H9 (cell line): ENCODE measurements at regions not wholly inside any gene's neighbourhood (a gene's known extent, or its start where the extent isn't known, plus 50 kb on each side); places are given as distances from the start of the nearest gene placed in this dataset.

Source experiments
- DNase-seq: peaks from one replicate; pipeline ENCODE4 v3.0.0-alpha.2; 2017
- H2AFZ ChIP-seq: one replicate; pipeline ENCODE4 v1.6.1; 2013; ENCODE audit warnings: mild to moderate bottlenecking, low read length, control low read depth, moderate library complexity
- H2AK5ac ChIP-seq: 2 replicates; pipeline ENCODE4 v1.6.1; 2013; ENCODE audit warnings: low read length, control low read depth, mixed read lengths; ENCODE audit not compliant: insufficient read length
- H2BK120ac ChIP-seq: one replicate; pipeline ENCODE4 v1.6.1; 2013; ENCODE audit warnings: low read depth, mild to moderate bottlenecking, low read length, control low read depth, inconsistent platforms; ENCODE audit not compliant: poor library complexity, severe bottlenecking
- H2BK12ac ChIP-seq: 2 replicates; pipeline ENCODE4 v1.6.1; 2013; ENCODE audit warnings: low read length, control low read depth, mixed read lengths, low read depth; ENCODE audit not compliant: insufficient read length
- H2BK15ac ChIP-seq: 2 replicates; pipeline ENCODE4 v1.6.1; 2013; ENCODE audit warnings: low read depth, low read length, control low read depth
- H2BK20ac ChIP-seq: one replicate; pipeline ENCODE4 v1.6.1; 2013; ENCODE audit warnings: low read depth, mild to moderate bottlenecking, low read length, control low read depth, inconsistent platforms; ENCODE audit not compliant: poor library complexity, severe bottlenecking
- H2BK5ac ChIP-seq: 2 replicates; pipeline ENCODE4 v1.6.1; 2013; ENCODE audit warnings: low read length, control low read depth, mixed read lengths; ENCODE audit not compliant: insufficient read length
- H3K14ac ChIP-seq: 2 replicates; pipeline ENCODE4 v1.6.1; 2013; ENCODE audit warnings: low read length, control low read depth; ENCODE audit not compliant: insufficient read depth
- H3K18ac ChIP-seq: 2 replicates; pipeline ENCODE4 v1.6.1; 2013; ENCODE audit warnings: low read depth, mild to moderate bottlenecking, mixed read lengths, low read length, control low read depth; ENCODE audit not compliant: insufficient read length
- H3K23ac ChIP-seq: 2 replicates; pipeline ENCODE4 v1.6.1; 2013; ENCODE audit warnings: low read length, control low read depth, mixed read lengths, low read depth; ENCODE audit not compliant: insufficient read length
- H3K23me2 ChIP-seq: 2 replicates; pipeline ENCODE4 v1.6.1; 2013; ENCODE audit warnings: low read depth, mild to moderate bottlenecking, mixed read lengths, low read length, control low read depth; ENCODE audit not compliant: insufficient read length, poor library complexity, severe bottlenecking
- H3K27ac ChIP-seq: 2 replicates; pipeline ENCODE4 v1.5.1; 2013; ENCODE audit warnings: low read length, control low read depth, mixed read lengths, low read depth; ENCODE audit not compliant: insufficient read length
- H3K27me3 ChIP-seq: 2 replicates; pipeline ENCODE4 v1.6.1; 2013; ENCODE audit warnings: low read length, control low read depth, inconsistent platforms; ENCODE audit not compliant: insufficient read depth
- H3K4ac ChIP-seq: 2 replicates; pipeline ENCODE4 v1.6.1; 2013; ENCODE audit warnings: low read depth, mild to moderate bottlenecking, control low read depth, inconsistent platforms, low read length, moderate library complexity
- H3K4me1 ChIP-seq: 2 replicates; pipeline ENCODE4 v1.6.1; 2013; ENCODE audit warnings: low read length, control low read depth, inconsistent platforms; ENCODE audit not compliant: insufficient read depth
- H3K4me2 ChIP-seq: 2 replicates; pipeline ENCODE4 v1.6.1; 2013; ENCODE audit warnings: low read length, control low read depth, mixed read lengths; ENCODE audit not compliant: insufficient read length, insufficient read depth
- H3K56ac ChIP-seq: 2 replicates; pipeline ENCODE4 v1.6.1; 2013; ENCODE audit warnings: low read depth, mild to moderate bottlenecking, mixed read lengths, low read length, control low read depth; ENCODE audit not compliant: insufficient read length
- H3K79me1 ChIP-seq: 2 replicates; pipeline ENCODE4 v1.6.1; 2013; ENCODE audit warnings: low read depth, mild to moderate bottlenecking, moderate library complexity, low read length, control low read depth, inconsistent platforms; ENCODE audit not compliant: insufficient read depth, poor library complexity, severe bottlenecking
- H3K79me2 ChIP-seq: 2 replicates; pipeline ENCODE4 v1.6.1; 2013; ENCODE audit warnings: low read length, control low read depth, inconsistent platforms; ENCODE audit not compliant: insufficient read depth
- H3K9ac ChIP-seq: 2 replicates; pipeline ENCODE4 v1.6.1; 2013; ENCODE audit warnings: low read length, control low read depth, mixed read lengths; ENCODE audit not compliant: insufficient read length; ENCODE audit errors: extremely low read depth
- H3K9me3 ChIP-seq: one replicate; pipeline ENCODE4 v1.6.1; 2013; ENCODE audit warnings: low read depth, low read length, inconsistent platforms; ENCODE audit not compliant: control insufficient read depth
- H3T11ph ChIP-seq: one replicate; pipeline ENCODE4 v1.6.1; 2013; ENCODE audit warnings: mild to moderate bottlenecking, low read length, control low read depth, inconsistent platforms
- H4K20me1 ChIP-seq: one replicate; pipeline ENCODE4 v1.6.1; 2013; ENCODE audit not compliant: control insufficient read depth, insufficient read length, insufficient read depth
- H4K5ac ChIP-seq: 2 replicates; pipeline ENCODE4 v1.6.1; 2013; ENCODE audit warnings: low read depth, mild to moderate bottlenecking, mixed read lengths, low read length, control low read depth; ENCODE audit not compliant: insufficient read length
- H4K8ac ChIP-seq: replicated peaks from 2 replicates; pipeline ENCODE4 v1.6.1; 2013; ENCODE audit warnings: low read length, control low read depth, mixed read lengths, low read depth; ENCODE audit not compliant: insufficient read length
- H4K91ac ChIP-seq: 2 replicates; pipeline ENCODE4 v1.6.1; 2013; ENCODE audit warnings: low read depth, mild to moderate bottlenecking, moderate library complexity, mixed read lengths, low read length, control low read depth; ENCODE audit not compliant: insufficient read length
- H3K27ac Mint-ChIP-seq, 3 experiments: 2 replicates in 2 of 3; 3 replicates in 1 of 3; pipeline ENCODE4 v1.8.0; 2020 to 2021; ENCODE audit warnings: mixed read lengths in 3 of 3, mild to moderate bottlenecking in 1 of 3, moderate library complexity in 1 of 3
- H3K27me3 Mint-ChIP-seq: 2 replicates; pipeline ENCODE4 v1.8.0; 2021; ENCODE audit warnings: low read depth, mild to moderate bottlenecking, moderate library complexity, mixed read lengths
- H3K36me3 Mint-ChIP-seq, 3 experiments: 2 replicates in 2 of 3; 3 replicates in 1 of 3; pipeline ENCODE4 v1.8.0; 2020 to 2021; ENCODE audit warnings: low read depth in 3 of 3, mixed read lengths in 3 of 3; ENCODE audit not compliant: insufficient read depth in 1 of 3
- H3K4me1 Mint-ChIP-seq, 2 experiments: 2 replicates each; pipeline ENCODE4 v1.8.0; 2020; ENCODE audit warnings: mixed read lengths in 2 of 2
- H3K4me3 Mint-ChIP-seq, 2 experiments: 2 replicates in 1 of 2; 3 replicates in 1 of 2; pipeline ENCODE4 v1.8.0; 2020 to 2021; ENCODE audit warnings: mild to moderate bottlenecking in 2 of 2, mixed read lengths in 2 of 2, moderate library complexity in 1 of 2
- H3K9me3 Mint-ChIP-seq, 2 experiments: 2 replicates in 1 of 2; 3 replicates in 1 of 2; pipeline ENCODE4 v1.8.0; 2020; ENCODE audit warnings: mild to moderate bottlenecking in 2 of 2, mixed read lengths in 2 of 2, moderate library complexity in 1 of 2
- CTCF ChIP-seq: fragments of 200-600 bp; sonication (generic); conservative IDR thresholded peaks from 3 replicates; pipeline ENCODE4 v1.8.0; 2021; ENCODE audit warnings: antibody characterized with exemption, mild to moderate bottlenecking
- WGBS: extraction: QIAGEN DNeasy Blood & Tissue Kit; methylation state at CpG from one replicate; pipeline ENCODE4 v1.1.7; 2013; ENCODE audit warnings: missing lambda C conversion rate, low lambda C conversion rate, mixed read lengths; ENCODE audit not compliant: insufficient read length; ENCODE audit errors: extremely low coverage; 5-methylcytosine and 5-hydroxymethylcytosine counted together

- Mint-ChIP-seq H3K27me3 (0 out of 2 replicates have a peak, but pooled peaks cover 2% of the 10 kb centered on the region), H3K9me3 (peaks cover 12 to 15% of the 10 kb centered on the region in 2 experiments), H3K27ac (no peak overlapping the region), H3K4me1 (peaks cover 9 to 12% of the 10 kb centered on the region in 2 experiments), H3K4me3 (no peak overlapping the region), H3K36me3 (peaks cover 6 to 13% (median 6%) of the 10 kb centered on the region in 3 experiments)
- Histone ChIP-seq H3K4ac (no peak overlapping the region), H4K91ac (no peak overlapping the region), H2AFZ (no peak overlapping the region), H4K20me1 (no peaks in the 10 kb centered on the region), H2BK20ac (no peak overlapping the region), H3K79me2 (no peaks in the 10 kb centered on the region), H3K56ac (no peak overlapping the region), H3K14ac (no peak overlapping the region), H2BK12ac (no peak overlapping the region), H3K18ac (no peak overlapping the region), H4K8ac (no peak overlapping the region), H4K5ac (no peak overlapping the region), H3K27me3 (no peaks in the 10 kb centered on the region), H3K27ac (no peak overlapping the region), H3K79me1 (no peaks in the 10 kb centered on the region), H3K23ac (no peak overlapping the region), H3K9me3 (peaks cover 13% of the 10 kb centered on the region), H3K4me1 (no peaks in the 10 kb centered on the region; the same call in 1 of the 2 replicates), H3K9ac (no peak overlapping the region), H2BK5ac (no peak overlapping the region), H2BK120ac (no peak overlapping the region), H3K23me2 (no peaks in the 10 kb centered on the region), H2BK15ac (no peak overlapping the region), H3T11ph (no peak overlapping the region), H3K4me2 (no peak overlapping the region), H2AK5ac (no peak overlapping the region)
- no CpG with 5 or more reads among the region's 5 CpGs for WGBS
- DNase-seq = no peak
- no peak for TF ChIP-seq CTCF
Observed at GRCh38 chr12:114996382-114996781, 312.4 kb upstream of the TBX3 start.
